OCI-LY1 (cell line): ENCODE measurements at regions not wholly inside any gene's neighbourhood (a gene's known extent, or its start where the extent isn't known, plus 50 kb on each side); places are given as distances from the start of the nearest gene placed in this dataset.

Experiments used
- H2AFZ ChIP-seq: fragments of 200-600 bp; sonication (generic), shearing (Covaris generic); 2 replicates; pipeline ENCODE4 v1.6.0; 2014; ENCODE audit warnings: antibody characterized with exemption, mild to moderate bottlenecking, low read length
- H3F3A ChIP-seq: fragments of 200-600 bp; sonication (generic), shearing (Covaris generic); 2 replicates; pipeline ENCODE4 v1.6.0; 2014; ENCODE audit warnings: mild to moderate bottlenecking, antibody characterized with exemption, low read length, moderate library complexity; ENCODE audit not compliant: insufficient read depth
- H3K27ac ChIP-seq: fragments of 200-600 bp; sonication (generic); 2 replicates; pipeline ENCODE4 v1.5.1; 2014; ENCODE audit warnings: low read length, mixed run types, mild to moderate bottlenecking, low read depth; ENCODE audit not compliant: poor library complexity, severe bottlenecking
- H3K27me3 ChIP-seq: fragments of 200-600 bp; sonication (generic); 2 replicates; pipeline ENCODE4 v1.6.0; 2014; ENCODE audit warnings: antibody characterized with exemption, mild to moderate bottlenecking, low read length, moderate library complexity; ENCODE audit not compliant: insufficient read depth
- H3K36me3 ChIP-seq: fragments of 200-600 bp; sonication (generic); 2 replicates; pipeline ENCODE4 v1.6.1; 2014; ENCODE audit warnings: mild to moderate bottlenecking, antibody characterized with exemption, low read length, moderate library complexity, mixed read lengths; ENCODE audit not compliant: insufficient read depth
- H3K4me1 ChIP-seq: fragments of 200-600 bp; sonication (generic); 2 replicates; pipeline ENCODE4 v1.5.1; 2014; ENCODE audit warnings: mild to moderate bottlenecking, low read length, moderate library complexity; ENCODE audit not compliant: insufficient read depth, severe bottlenecking
- H3K4me2 ChIP-seq: fragments of 200-600 bp; sonication (generic), shearing (Covaris generic); 2 replicates; pipeline ENCODE4 v1.6.1; 2014; ENCODE audit warnings: low read length
- H3K4me3 ChIP-seq: fragments of 200-600 bp; sonication (generic); 2 replicates; pipeline ENCODE4 v1.5.1; 2014; ENCODE audit warnings: low read length, low read depth, mild to moderate bottlenecking, mixed read lengths; ENCODE audit not compliant: poor library complexity, severe bottlenecking
- H3K79me2 ChIP-seq: fragments of 200-600 bp; shearing (Covaris generic); 2 replicates; pipeline ENCODE4 v1.6.1; 2016; ENCODE audit warnings: mixed run types, low read length, mixed read lengths; ENCODE audit not compliant: insufficient read depth
- H3K9ac ChIP-seq: fragments of 200-600 bp; sonication (generic), shearing (Covaris generic); 2 replicates; pipeline ENCODE4 v1.6.1; 2014; ENCODE audit warnings: mild to moderate bottlenecking, low read length, mixed read lengths
- H3K9me2 ChIP-seq: fragments of 200-600 bp; sonication (generic), shearing (Covaris generic); 2 replicates; pipeline ENCODE4 v1.6.1; 2014; ENCODE audit warnings: low read depth, mild to moderate bottlenecking, low read length, mixed read lengths
- H3K9me3 ChIP-seq: fragments of 200-600 bp; shearing (Covaris generic); 2 replicates; pipeline ENCODE4 v1.6.1; 2014; ENCODE audit warnings: low read length, mixed read lengths
- H4K20me1 ChIP-seq: fragments of 200-600 bp; sonication (generic), shearing (Covaris generic); 2 replicates; pipeline ENCODE4 v1.6.0; 2016; ENCODE audit warnings: mild to moderate bottlenecking, low read length; ENCODE audit not compliant: insufficient read depth
- EZH2 ChIP-seq: fragments of 200-600 bp; sonication (generic), shearing (Covaris generic); IDR thresholded peaks from 2 replicates; pipeline ENCODE4 v1.8.0; 2017; ENCODE audit warnings: borderline replicate concordance, mixed run types, mild to moderate bottlenecking, antibody characterized with exemption, low read length, moderate library complexity, mixed read lengths
- TF ChIP-seq, protein P1 (sequence below): fragments of 200-600 bp; sonication (generic), shearing (Covaris generic); IDR thresholded peaks from 2 replicates; pipeline ENCODE4 v1.5.1; 2017; ENCODE audit warnings: mild to moderate bottlenecking, antibody characterized with exemption, low read length, moderate library complexity, mixed read lengths

DNA sequence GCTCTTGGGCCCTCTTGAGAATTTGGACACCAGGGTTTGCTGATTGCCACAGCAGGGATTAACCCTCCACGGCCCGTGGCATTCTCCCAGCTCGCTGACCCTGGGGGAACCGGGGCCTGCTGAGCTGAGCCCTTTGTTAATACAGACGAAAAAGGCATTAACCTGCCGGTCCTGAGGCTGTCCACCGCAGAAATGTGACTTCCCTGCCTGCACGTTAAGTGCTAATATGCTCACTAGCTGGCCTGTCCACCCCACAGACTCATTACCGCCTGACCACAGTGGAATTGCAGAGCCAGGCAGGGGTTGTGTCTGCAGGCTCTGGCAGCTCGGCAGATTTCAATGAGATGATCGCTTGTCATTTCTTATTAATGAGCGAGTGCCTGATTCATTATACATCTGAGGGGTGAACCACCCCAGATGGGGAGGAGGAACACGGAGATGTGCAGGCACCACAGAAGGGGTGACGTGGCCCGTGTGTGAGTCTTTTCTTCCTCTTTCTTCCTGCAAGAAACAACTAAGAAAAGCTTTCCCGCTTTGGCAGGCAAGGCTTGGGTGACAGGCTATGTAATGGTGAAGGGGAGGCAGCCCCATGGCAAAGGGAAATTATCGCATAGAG is 126.0 kb downstream of the GLI2 start:
- H3K9me2 ChIP-seq: no peaks in the 10 kb centered on the region
- no peaks in the 10 kb centered on the region for H3K4me1 ChIP-seq
- no peak overlapping the region for H2AFZ ChIP-seq
- no peaks in the 10 kb centered on the region for H3K27me3 ChIP-seq
- no peaks in the 10 kb centered on the region for H4K20me1 ChIP-seq
- H3K9me3 ChIP-seq: no peaks in the 10 kb centered on the region
- H3K79me2 ChIP-seq: no peaks in the 10 kb centered on the region
- H3K9ac ChIP-seq: no peak overlapping the region
- H3K4me3 ChIP-seq: no peak overlapping the region
- TF ChIP-seq, protein P1, sequence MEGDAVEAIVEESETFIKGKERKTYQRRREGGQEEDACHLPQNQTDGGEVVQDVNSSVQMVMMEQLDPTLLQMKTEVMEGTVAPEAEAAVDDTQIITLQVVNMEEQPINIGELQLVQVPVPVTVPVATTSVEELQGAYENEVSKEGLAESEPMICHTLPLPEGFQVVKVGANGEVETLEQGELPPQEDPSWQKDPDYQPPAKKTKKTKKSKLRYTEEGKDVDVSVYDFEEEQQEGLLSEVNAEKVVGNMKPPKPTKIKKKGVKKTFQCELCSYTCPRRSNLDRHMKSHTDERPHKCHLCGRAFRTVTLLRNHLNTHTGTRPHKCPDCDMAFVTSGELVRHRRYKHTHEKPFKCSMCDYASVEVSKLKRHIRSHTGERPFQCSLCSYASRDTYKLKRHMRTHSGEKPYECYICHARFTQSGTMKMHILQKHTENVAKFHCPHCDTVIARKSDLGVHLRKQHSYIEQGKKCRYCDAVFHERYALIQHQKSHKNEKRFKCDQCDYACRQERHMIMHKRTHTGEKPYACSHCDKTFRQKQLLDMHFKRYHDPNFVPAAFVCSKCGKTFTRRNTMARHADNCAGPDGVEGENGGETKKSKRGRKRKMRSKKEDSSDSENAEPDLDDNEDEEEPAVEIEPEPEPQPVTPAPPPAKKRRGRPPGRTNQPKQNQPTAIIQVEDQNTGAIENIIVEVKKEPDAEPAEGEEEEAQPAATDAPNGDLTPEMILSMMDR: no peak
- TF ChIP-seq EZH2: no peak
- no peak overlapping the region for H3K4me2 ChIP-seq
- no peak overlapping the region for H3K27ac ChIP-seq
- H3F3A ChIP-seq: no peaks in the 10 kb centered on the region
- no peaks in the 10 kb centered on the region for H3K36me3 ChIP-seq

DNA sequence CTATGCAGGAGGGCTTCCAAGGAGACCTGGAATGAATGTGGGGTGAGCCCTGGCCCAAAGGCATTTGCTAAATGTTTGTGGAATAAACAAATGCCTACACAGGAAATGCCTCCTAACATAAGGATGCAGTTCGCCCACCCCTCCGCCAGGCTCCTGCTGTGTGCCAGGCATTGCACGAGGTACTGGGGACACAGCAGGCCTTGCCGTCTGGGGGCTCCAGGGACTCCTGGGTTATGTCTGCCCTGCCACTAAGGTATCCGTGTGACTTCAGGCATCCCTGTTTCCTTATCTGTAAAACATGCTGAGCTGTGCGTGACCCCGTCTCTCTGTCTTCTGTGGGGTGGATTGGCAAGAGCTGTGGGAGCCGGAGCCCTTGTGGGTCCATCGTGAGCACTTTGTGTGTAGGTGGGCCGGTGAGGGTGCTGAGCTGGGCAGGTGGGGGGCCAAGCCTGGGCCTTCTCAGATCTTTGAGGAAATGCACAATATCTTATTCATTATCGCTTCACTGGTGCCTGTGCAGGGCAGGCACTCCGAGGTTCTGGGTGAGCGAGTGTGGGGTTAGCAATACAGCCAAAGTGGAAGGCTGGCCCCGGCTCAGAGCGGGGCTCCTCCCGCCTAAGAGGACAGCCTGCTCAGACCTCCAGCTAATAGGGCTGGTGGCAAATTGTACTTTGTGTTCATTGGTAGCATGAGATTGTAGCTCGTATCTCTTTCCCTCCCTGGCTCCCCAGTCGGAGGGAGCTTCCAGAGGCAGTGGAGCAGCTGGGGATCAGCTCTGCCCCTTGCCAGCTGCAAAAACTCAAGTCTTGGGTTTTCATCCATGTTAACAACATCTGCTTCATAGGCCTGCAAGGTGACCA is 126.8 kb downstream of the GLI2 start:
- H3K79me2 ChIP-seq: no peaks in the 10 kb centered on the region

DNA sequence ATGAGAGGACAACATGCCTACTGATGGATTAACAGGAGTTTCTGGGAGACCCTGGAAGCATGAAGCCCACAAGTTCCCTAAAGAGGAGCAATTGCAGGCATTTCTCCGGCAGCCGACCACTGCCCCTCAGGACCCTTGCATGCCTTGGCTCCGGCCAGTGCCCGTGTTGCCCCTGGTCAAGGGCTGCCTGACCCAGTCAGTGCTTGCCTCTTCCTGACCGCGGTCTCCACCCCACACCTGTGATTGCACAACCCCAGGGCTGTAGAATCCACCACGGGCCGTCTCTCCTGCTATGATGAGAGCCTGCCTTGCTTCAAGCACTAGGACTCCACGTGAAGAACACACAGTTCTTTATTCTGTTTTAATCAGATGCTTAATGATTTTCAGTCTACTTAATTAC is 127.5 kb downstream of the GLI2 start:
- H3K9me2 ChIP-seq: no peaks in the 10 kb centered on the region
- H3K4me3 ChIP-seq: no peak overlapping the region
- H2AFZ ChIP-seq: no peak overlapping the region
- H3K79me2 ChIP-seq: no peaks in the 10 kb centered on the region
- no peak overlapping the region for H3K9ac ChIP-seq
- H3K9me3 ChIP-seq: no peaks in the 10 kb centered on the region
- H3K36me3 ChIP-seq: no peaks in the 10 kb centered on the region
- no peak for TF ChIP-seq EZH2
- TF ChIP-seq, protein P1: no peak
- H3K27ac ChIP-seq: no peak overlapping the region
- H3F3A ChIP-seq: no peaks in the 10 kb centered on the region
- no peak overlapping the region for H3K4me2 ChIP-seq
- H4K20me1 ChIP-seq: no peaks in the 10 kb centered on the region
- H3K27me3 ChIP-seq: no peaks in the 10 kb centered on the region
- no peaks in the 10 kb centered on the region for H3K4me1 ChIP-seq

More for the DNA sequence above, 126.8 kb downstream of the GLI2 start:
- Histone ChIP-seq H3K4me2 (no peak overlapping the region), H3F3A (no peaks in the 10 kb centered on the region), H3K9me3 (no peaks in the 10 kb centered on the region), H4K20me1 (no peaks in the 10 kb centered on the region), H3K27me3 (no peaks in the 10 kb centered on the region), H2AFZ (no peak overlapping the region), H3K36me3 (no peaks in the 10 kb centered on the region), H3K9ac (no peak overlapping the region), H3K4me1 (no peaks in the 10 kb centered on the region), H3K9me2 (no peaks in the 10 kb centered on the region), H3K27ac (no peak overlapping the region), H3K4me3 (no peak overlapping the region)
- TF ChIP-seq, protein P1: no peak
- TF ChIP-seq EZH2: no peak
